GM23338 (cell line): ENCODE measurements at regions not wholly inside any gene's neighbourhood (a gene's known extent, or its start where the extent isn't known, plus 50 kb on each side); places are given as distances from the start of the nearest gene placed in this dataset.

Experiments
- ATAC-seq: fragments of 200-7000 bp; cut with Tn5 transposase; 3 replicates; pipeline ENCODE4 v1.9.1; 2020
- DNase-seq: peaks from one replicate; pipeline ENCODE4 v3.0.0-alpha.2; 2015; ENCODE audit warnings: low spot score
- H2AFZ ChIP-seq: fragments of 200-600 bp; sonication (generic); 2 replicates; pipeline ENCODE4 v1.8.0; 2016; ENCODE audit warnings: antibody characterized with exemption, mild to moderate bottlenecking, moderate library complexity
- H3F3A ChIP-seq: fragments of 200-600 bp; sonication (generic); replicated peaks from 2 replicates; pipeline ENCODE4 v1.8.0; 2017; ENCODE audit warnings: antibody characterized with exemption, mixed run types, low read depth
- H3K27ac ChIP-seq: fragments of 200-600 bp; sonication (generic); 2 replicates; pipeline ENCODE4 v1.6.1; 2016; ENCODE audit warnings: low read depth
- H3K27me3 ChIP-seq: fragments of 200-600 bp; sonication (generic); 2 replicates; pipeline ENCODE4 v1.8.0; 2016; ENCODE audit warnings: mild to moderate bottlenecking, mixed run types, moderate library complexity; ENCODE audit not compliant: insufficient read depth
- H3K36me3 ChIP-seq: fragments of 200-600 bp; sonication (generic); 2 replicates; pipeline ENCODE4 v1.8.0; 2016; ENCODE audit warnings: mild to moderate bottlenecking; ENCODE audit not compliant: insufficient read depth
- H3K4me1 ChIP-seq: fragments of 200-600 bp; sonication (generic); 2 replicates; pipeline ENCODE4 v1.8.0; 2016; ENCODE audit warnings: mild to moderate bottlenecking, moderate library complexity; ENCODE audit not compliant: insufficient read depth
- H3K4me2 ChIP-seq: fragments of 200-600 bp; sonication (generic); 2 replicates; pipeline ENCODE4 v1.7.1; 2017; ENCODE audit warnings: mixed run types
- H3K4me3 ChIP-seq: fragments of 200-600 bp; sonication (generic); 2 replicates; pipeline ENCODE4 v1.6.1; 2016; ENCODE audit warnings: mixed run types
- H3K79me2 ChIP-seq: fragments of 200-600 bp; sonication (generic); replicated peaks from 2 replicates; pipeline ENCODE4 v1.8.0; 2017; ENCODE audit warnings: mild to moderate bottlenecking; ENCODE audit not compliant: insufficient read depth
- H3K9me2 ChIP-seq: fragments of 200-600 bp; sonication (generic); 2 replicates; pipeline ENCODE4 v1.8.0; 2017; ENCODE audit not compliant: insufficient read depth
- H4K20me1 ChIP-seq: fragments of 200-600 bp; sonication (generic); replicated peaks from 2 replicates; pipeline ENCODE4 v1.8.0; 2017; ENCODE audit warnings: mild to moderate bottlenecking; ENCODE audit not compliant: insufficient read depth
- H3K27ac Mint-ChIP-seq: 2 replicates; pipeline ENCODE4 v1.8.0; 2020; ENCODE audit warnings: inconsistent platforms, mild to moderate bottlenecking, moderate library complexity, mixed read lengths
- H3K27me3 Mint-ChIP-seq: 3 replicates; pipeline ENCODE4 v1.8.0; 2022; ENCODE audit warnings: low read depth, mild to moderate bottlenecking, moderate library complexity, mixed read lengths, inconsistent platforms; ENCODE audit not compliant: insufficient read depth, poor library complexity
- H3K36me3 Mint-ChIP-seq: 3 replicates; pipeline ENCODE4 v1.8.0; 2021; ENCODE audit warnings: low read depth, mild to moderate bottlenecking, inconsistent platforms, moderate library complexity, mixed read lengths
- H3K4me1 Mint-ChIP-seq: 3 replicates; pipeline ENCODE4 v1.8.0; 2020; ENCODE audit warnings: mild to moderate bottlenecking, inconsistent platforms, mixed read lengths
- H3K4me3 Mint-ChIP-seq: 3 replicates; pipeline ENCODE4 v1.8.0; 2021; ENCODE audit warnings: moderate library complexity, mild to moderate bottlenecking, inconsistent platforms, mixed read lengths
- H3K9me3 Mint-ChIP-seq: 3 replicates; pipeline ENCODE4 v1.8.0; 2020; ENCODE audit warnings: moderate library complexity, mild to moderate bottlenecking, inconsistent platforms, mixed read lengths
- CREB1 ChIP-seq: fragments of 250-450 bp; sonication (Bioruptor Pico); IDR thresholded peaks from 2 replicates; pipeline ENCODE4 v1.5.0; 2020; ENCODE audit warnings: low read depth, mild to moderate bottlenecking, moderate library complexity
- ETS1 ChIP-seq: IDR thresholded peaks from 2 replicates; pipeline ENCODE4 v1.6.1; 2016; ENCODE audit warnings: antibody characterized with exemption
- EZH2phosphoT487 ChIP-seq: fragments of 200-600 bp; sonication (generic); IDR thresholded peaks from one replicate; pipeline ENCODE4 v1.8.1; 2018; ENCODE audit warnings: antibody characterized with exemption; ENCODE audit not compliant: unreplicated experiment
- JUNB ChIP-seq: IDR thresholded peaks from one replicate; pipeline ENCODE4 v1.6.1; 2016; ENCODE audit warnings: antibody characterized with exemption; ENCODE audit not compliant: unreplicated experiment
- NANOG ChIP-seq: IDR thresholded peaks from 2 replicates; pipeline ENCODE4 v1.6.1; 2016; ENCODE audit warnings: antibody characterized with exemption, borderline replicate concordance
- REST ChIP-seq: IDR thresholded peaks from one replicate; pipeline ENCODE4 v1.6.1; 2018; ENCODE audit warnings: antibody characterized with exemption; ENCODE audit not compliant: unreplicated experiment
- STAT1 ChIP-seq: IDR thresholded peaks from one replicate; pipeline ENCODE4 v1.6.1; 2016; ENCODE audit warnings: antibody characterized with exemption; ENCODE audit not compliant: unreplicated experiment
- ZNF114 ChIP-seq: fragments of 250-450 bp; sonication (Bioruptor Pico); IDR thresholded peaks from 2 replicates; pipeline ENCODE4 v1.5.0; 2020; ENCODE audit warnings: mild to moderate bottlenecking, moderate library complexity
- ZNF331 ChIP-seq: fragments of 250-450 bp; sonication (Bioruptor Pico); IDR thresholded peaks from 2 replicates; pipeline ENCODE4 v1.5.0; 2020; ENCODE audit warnings: low read depth, mild to moderate bottlenecking, moderate library complexity
- ZNF462 ChIP-seq: fragments of 250-450 bp; sonication (Bioruptor Pico); IDR thresholded peaks from 2 replicates; pipeline ENCODE4 v1.5.0; 2020; ENCODE audit warnings: mild to moderate bottlenecking, moderate library complexity

GRCh38 chr12:131194166-131194565, 240.5 kb downstream of the ADGRD1 start:
- no peaks in the 10 kb centered on the region for H3F3A ChIP-seq
- TF ChIP-seq STAT1 (no peak), CREB1 (CRISPR knock-in tag) (no peak), ETS1 (no peak), JUNB (no peak), EZH2phosphoT487 (no peak), ZNF331 (CRISPR knock-in tag) (no peak), ZNF114 (CRISPR knock-in tag) (no peak), NANOG (no peak)
- H3K27ac ChIP-seq, result no peak overlapping the region
- Mint-ChIP-seq H3K9me3 (peaks cover 24% of the 10 kb centered on the region), H3K27ac (no peak overlapping the region), H3K36me3 (peaks cover 9% of the 10 kb centered on the region; the same call in 2 of the 3 replicates), H3K27me3 (peaks cover 11% of the 10 kb centered on the region), H3K4me1 (no peaks in the 10 kb centered on the region; the same call in 2 of the 3 replicates), H3K4me3 (no peak overlapping the region)
- no peaks in the 10 kb centered on the region for H3K79me2 ChIP-seq
- no peak overlapping the region for H2AFZ ChIP-seq
- H4K20me1 ChIP-seq, result no peaks in the 10 kb centered on the region
- H3K4me2 ChIP-seq, result no peak overlapping the region
- no peak for ATAC-seq
- H3K9me2 ChIP-seq, result peaks cover 2% of the 10 kb centered on the region; the same call in 1 of the 2 replicates
- H3K4me3 ChIP-seq, result no peak overlapping the region
- no peaks in the 10 kb centered on the region for H3K4me1 ChIP-seq
- H3K36me3 ChIP-seq, result no peaks in the 10 kb centered on the region
- no peak for DNase-seq
- no peaks in the 10 kb centered on the region for H3K27me3 ChIP-seq

GRCh38 chr12:131195796-131196195, 242.1 kb downstream of the ADGRD1 start:
- Mint-ChIP-seq H3K4me1 (no peaks in the 10 kb centered on the region; the same call in 2 of the 3 replicates), H3K9me3 (peaks cover 23% of the 10 kb centered on the region), H3K27ac (no peak overlapping the region), H3K36me3 (peaks cover 9% of the 10 kb centered on the region; the same call in 2 of the 3 replicates), H3K4me3 (no peak overlapping the region), H3K27me3 (peaks cover 11% of the 10 kb centered on the region)
- H3K9me2 ChIP-seq, result peaks cover 11% of the 10 kb centered on the region
- H3F3A ChIP-seq, result no peaks in the 10 kb centered on the region
- H2AFZ ChIP-seq, result no peak overlapping the region
- H3K4me3 ChIP-seq, result no peak overlapping the region
- no peaks in the 10 kb centered on the region for H3K36me3 ChIP-seq
- no peak overlapping the region for H3K4me2 ChIP-seq
- H3K79me2 ChIP-seq, result no peaks in the 10 kb centered on the region
- no peaks in the 10 kb centered on the region for H3K4me1 ChIP-seq
- H4K20me1 ChIP-seq, result no peaks in the 10 kb centered on the region
- H3K27me3 ChIP-seq, result no peaks in the 10 kb centered on the region
- DNase-seq (no peak), ATAC-seq (no peak)
- H3K27ac ChIP-seq, result no peak overlapping the region
- no peak for TF ChIP-seq ZNF462 (CRISPR knock-in tag)
- TF ChIP-seq STAT1, result no peak
- no peak for TF ChIP-seq EZH2phosphoT487
- TF ChIP-seq ZNF114 (CRISPR knock-in tag), result no peak
- no peak for TF ChIP-seq REST
